Neural cell (in vitro differentiated cells): ENCODE measurements at regions not wholly inside any gene's neighbourhood (a gene's known extent, or its start where the extent isn't known, plus 50 kb on each side); places are given as distances from the start of the nearest gene placed in this dataset.

Source experiments
- EZH2 ChIP-seq: fragments of 200-600, 300-800 bp; shearing (Covaris generic), sonication (generic); IDR thresholded peaks from 2 replicates; pipeline ENCODE4 v1.6.1; 2014; ENCODE audit warnings: antibody characterized with exemption, low read length, borderline replicate concordance, mild to moderate bottlenecking; ENCODE audit not compliant: insufficient read depth, poor library complexity, severe bottlenecking
- POLR2AphosphoS5 ChIP-seq: IDR thresholded peaks from 2 replicates; pipeline ENCODE4 v1.6.1; 2012
- RAD21 ChIP-seq: fragments of 450-650 bp; conservative IDR thresholded peaks from 2 replicates; pipeline ENCODE4 v1.6.1; 2014; ENCODE audit warnings: antibody characterized with exemption, mild to moderate bottlenecking, moderate library complexity
- TF ChIP-seq, protein P1 (sequence below): fragments of 450-650 bp; IDR thresholded peaks from 2 replicates; pipeline ENCODE4 v1.5.1; 2014; ENCODE audit warnings: antibody characterized with exemption, mild to moderate bottlenecking, moderate library complexity; ENCODE audit not compliant: poor library complexity, severe bottlenecking
- TF ChIP-seq, protein P2 (sequence below): IDR thresholded peaks from 2 replicates; pipeline ENCODE4 v1.6.1; 2012; ENCODE audit warnings: borderline replicate concordance

DNA sequence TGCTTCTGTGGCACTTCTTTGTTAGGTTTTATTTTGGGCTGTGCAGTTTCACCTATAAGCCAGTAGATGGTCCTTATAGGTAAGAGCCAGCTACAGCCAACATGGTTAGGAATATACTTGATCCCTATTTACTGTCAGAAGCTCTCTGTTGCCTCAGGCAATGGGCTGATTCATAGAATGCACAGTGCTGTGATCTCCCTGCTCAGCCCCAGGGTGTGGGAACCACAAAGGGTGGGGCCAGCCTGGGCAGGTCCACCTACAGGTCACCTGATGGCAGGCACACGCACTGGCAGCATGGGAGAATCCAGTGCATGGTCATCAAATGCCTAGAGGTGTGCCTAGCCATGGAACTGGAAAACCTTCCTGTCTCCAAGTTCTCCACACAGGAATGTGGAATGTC is 191.9 kb downstream of the MOXD1 start:
- TF ChIP-seq, protein P1, sequence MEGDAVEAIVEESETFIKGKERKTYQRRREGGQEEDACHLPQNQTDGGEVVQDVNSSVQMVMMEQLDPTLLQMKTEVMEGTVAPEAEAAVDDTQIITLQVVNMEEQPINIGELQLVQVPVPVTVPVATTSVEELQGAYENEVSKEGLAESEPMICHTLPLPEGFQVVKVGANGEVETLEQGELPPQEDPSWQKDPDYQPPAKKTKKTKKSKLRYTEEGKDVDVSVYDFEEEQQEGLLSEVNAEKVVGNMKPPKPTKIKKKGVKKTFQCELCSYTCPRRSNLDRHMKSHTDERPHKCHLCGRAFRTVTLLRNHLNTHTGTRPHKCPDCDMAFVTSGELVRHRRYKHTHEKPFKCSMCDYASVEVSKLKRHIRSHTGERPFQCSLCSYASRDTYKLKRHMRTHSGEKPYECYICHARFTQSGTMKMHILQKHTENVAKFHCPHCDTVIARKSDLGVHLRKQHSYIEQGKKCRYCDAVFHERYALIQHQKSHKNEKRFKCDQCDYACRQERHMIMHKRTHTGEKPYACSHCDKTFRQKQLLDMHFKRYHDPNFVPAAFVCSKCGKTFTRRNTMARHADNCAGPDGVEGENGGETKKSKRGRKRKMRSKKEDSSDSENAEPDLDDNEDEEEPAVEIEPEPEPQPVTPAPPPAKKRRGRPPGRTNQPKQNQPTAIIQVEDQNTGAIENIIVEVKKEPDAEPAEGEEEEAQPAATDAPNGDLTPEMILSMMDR: no peak
- TF ChIP-seq EZH2 (no peak), POLR2AphosphoS5 (no peak), RAD21 (no peak)
- TF ChIP-seq, protein P2, sequence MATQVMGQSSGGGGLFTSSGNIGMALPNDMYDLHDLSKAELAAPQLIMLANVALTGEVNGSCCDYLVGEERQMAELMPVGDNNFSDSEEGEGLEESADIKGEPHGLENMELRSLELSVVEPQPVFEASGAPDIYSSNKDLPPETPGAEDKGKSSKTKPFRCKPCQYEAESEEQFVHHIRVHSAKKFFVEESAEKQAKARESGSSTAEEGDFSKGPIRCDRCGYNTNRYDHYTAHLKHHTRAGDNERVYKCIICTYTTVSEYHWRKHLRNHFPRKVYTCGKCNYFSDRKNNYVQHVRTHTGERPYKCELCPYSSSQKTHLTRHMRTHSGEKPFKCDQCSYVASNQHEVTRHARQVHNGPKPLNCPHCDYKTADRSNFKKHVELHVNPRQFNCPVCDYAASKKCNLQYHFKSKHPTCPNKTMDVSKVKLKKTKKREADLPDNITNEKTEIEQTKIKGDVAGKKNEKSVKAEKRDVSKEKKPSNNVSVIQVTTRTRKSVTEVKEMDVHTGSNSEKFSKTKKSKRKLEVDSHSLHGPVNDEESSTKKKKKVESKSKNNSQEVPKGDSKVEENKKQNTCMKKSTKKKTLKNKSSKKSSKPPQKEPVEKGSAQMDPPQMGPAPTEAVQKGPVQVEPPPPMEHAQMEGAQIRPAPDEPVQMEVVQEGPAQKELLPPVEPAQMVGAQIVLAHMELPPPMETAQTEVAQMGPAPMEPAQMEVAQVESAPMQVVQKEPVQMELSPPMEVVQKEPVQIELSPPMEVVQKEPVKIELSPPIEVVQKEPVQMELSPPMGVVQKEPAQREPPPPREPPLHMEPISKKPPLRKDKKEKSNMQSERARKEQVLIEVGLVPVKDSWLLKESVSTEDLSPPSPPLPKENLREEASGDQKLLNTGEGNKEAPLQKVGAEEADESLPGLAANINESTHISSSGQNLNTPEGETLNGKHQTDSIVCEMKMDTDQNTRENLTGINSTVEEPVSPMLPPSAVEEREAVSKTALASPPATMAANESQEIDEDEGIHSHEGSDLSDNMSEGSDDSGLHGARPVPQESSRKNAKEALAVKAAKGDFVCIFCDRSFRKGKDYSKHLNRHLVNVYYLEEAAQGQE: no peak
